ENCODE measurements at regions not wholly inside any gene's neighbourhood (a gene's known extent, or its start where the extent isn't known, plus 50 kb on each side); places are given as distances from the start of the nearest gene placed in this dataset.

DNA sequence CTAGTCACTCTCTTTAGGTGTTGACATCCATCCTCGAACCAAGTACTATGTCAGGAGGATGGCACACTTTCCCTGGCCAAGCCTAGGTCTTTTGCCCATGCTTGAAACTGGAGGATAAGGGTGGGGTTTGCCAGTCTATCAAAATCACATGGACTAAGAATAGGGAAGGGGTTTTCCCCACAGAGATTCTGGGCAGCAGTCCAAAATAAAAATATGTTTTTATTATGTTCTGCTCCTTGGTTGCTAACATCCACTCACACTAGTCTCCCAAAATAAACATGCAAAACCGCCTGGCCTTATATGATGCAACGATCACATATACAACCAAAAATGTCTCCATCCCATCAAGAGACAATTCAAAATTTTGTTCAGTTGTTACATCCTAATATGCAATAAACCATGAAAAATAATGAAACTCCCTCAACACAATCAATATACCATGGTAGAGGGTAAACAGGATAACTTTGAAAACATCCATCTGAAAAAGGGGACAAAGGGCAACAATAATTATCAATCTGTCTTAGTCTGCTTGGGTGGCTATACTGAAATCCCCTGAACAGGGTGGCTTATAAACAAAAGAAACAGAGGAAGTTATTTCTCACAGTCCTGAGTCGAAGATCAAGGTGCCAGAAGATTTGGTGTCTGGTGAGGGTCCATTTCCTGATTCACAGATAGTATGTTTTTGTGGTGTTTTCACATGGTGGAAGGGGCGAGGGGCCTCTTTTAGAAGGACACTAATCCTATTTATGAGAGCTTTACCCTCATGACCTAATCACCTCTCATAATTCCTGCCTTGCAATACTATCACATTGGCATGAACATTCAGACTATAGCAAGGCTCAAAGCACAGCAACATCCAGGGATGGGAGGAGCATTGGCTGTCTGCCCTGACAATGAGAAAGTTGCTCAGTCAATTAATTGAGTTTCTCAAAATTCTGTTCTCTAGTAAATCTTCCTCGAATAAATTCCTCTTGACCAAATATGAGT is 159.3 kb downstream of the ETV1 start:
- no peak for TF ChIP-seq EZH2 (IDR thresholded peaks at IDR 0.05; ENCODE audit: low read depth, unreplicated experiment)
- TF ChIP-seq, protein P1, sequence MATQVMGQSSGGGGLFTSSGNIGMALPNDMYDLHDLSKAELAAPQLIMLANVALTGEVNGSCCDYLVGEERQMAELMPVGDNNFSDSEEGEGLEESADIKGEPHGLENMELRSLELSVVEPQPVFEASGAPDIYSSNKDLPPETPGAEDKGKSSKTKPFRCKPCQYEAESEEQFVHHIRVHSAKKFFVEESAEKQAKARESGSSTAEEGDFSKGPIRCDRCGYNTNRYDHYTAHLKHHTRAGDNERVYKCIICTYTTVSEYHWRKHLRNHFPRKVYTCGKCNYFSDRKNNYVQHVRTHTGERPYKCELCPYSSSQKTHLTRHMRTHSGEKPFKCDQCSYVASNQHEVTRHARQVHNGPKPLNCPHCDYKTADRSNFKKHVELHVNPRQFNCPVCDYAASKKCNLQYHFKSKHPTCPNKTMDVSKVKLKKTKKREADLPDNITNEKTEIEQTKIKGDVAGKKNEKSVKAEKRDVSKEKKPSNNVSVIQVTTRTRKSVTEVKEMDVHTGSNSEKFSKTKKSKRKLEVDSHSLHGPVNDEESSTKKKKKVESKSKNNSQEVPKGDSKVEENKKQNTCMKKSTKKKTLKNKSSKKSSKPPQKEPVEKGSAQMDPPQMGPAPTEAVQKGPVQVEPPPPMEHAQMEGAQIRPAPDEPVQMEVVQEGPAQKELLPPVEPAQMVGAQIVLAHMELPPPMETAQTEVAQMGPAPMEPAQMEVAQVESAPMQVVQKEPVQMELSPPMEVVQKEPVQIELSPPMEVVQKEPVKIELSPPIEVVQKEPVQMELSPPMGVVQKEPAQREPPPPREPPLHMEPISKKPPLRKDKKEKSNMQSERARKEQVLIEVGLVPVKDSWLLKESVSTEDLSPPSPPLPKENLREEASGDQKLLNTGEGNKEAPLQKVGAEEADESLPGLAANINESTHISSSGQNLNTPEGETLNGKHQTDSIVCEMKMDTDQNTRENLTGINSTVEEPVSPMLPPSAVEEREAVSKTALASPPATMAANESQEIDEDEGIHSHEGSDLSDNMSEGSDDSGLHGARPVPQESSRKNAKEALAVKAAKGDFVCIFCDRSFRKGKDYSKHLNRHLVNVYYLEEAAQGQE (IDR thresholded peaks at IDR 0.05; ENCODE audit: unreplicated experiment) = no peak

All from GM23338 (cell line).